Aorta (tissue), 5 donors: ENCODE measurements at regions not wholly inside any gene's neighbourhood (a gene's known extent, or its start where the extent isn't known, plus 50 kb on each side); places are given as distances from the start of the nearest gene placed in this dataset.

Source experiments
- ATAC-seq: fragments of 200-7000 bp; cut with Tn5 transposase; one replicate; pipeline ENCODE4 v1.9.1; 2022; ENCODE audit warnings: moderate library complexity; ENCODE audit not compliant: low FRiP score
- DNase-seq, 2 donors: peaks; one replicate each; pipeline ENCODE4 v3.0.0-alpha.2; 2020
- H3K27ac ChIP-seq, 2 donors: one replicate each; pipeline ENCODE4 v1.5.1; 2013; ENCODE audit warnings: low read length in 2 of 2, mild to moderate bottlenecking in 2 of 2, moderate library complexity in 2 of 2, control low read depth in 1 of 2, inconsistent platforms in 1 of 2, low read depth in 1 of 2
- H3K27me3 ChIP-seq, 2 donors: one replicate each; pipeline ENCODE4 v1.6.1; 2013; ENCODE audit warnings: control low read depth in 1 of 2, low read length in 1 of 2, mild to moderate bottlenecking in 1 of 2, moderate library complexity in 1 of 2; ENCODE audit not compliant: insufficient read depth in 2 of 2, control insufficient read depth in 1 of 2
- H3K36me3 ChIP-seq, 2 donors: one replicate each; pipeline ENCODE4 v1.6.1; 2013; ENCODE audit warnings: control low read depth in 1 of 2, low read length in 1 of 2, mild to moderate bottlenecking in 1 of 2; ENCODE audit not compliant: insufficient read depth in 2 of 2, control insufficient read depth in 1 of 2
- H3K4me1 ChIP-seq, 2 donors: one replicate each; pipeline ENCODE4 v1.6.1; 2013; ENCODE audit warnings: low read length in 2 of 2, control low read depth in 1 of 2, mild to moderate bottlenecking in 1 of 2, moderate library complexity in 1 of 2; ENCODE audit not compliant: insufficient read depth in 2 of 2, control insufficient read depth in 1 of 2
- H3K4me3 ChIP-seq, 2 donors: one replicate each; pipeline ENCODE4 v1.5.1; 2013; ENCODE audit warnings: low read length in 2 of 2, control low read depth in 1 of 2, mild to moderate bottlenecking in 1 of 2
- H3K9me3 ChIP-seq: one replicate; pipeline ENCODE4 v1.6.1; 2013; ENCODE audit warnings: mild to moderate bottlenecking, low read length; ENCODE audit not compliant: control insufficient read depth
- WGBS, 2 donors: extraction: QIAGEN DNeasy Blood & Tissue Kit; methylation state at CpG; one replicate each; pipeline ENCODE4 v1.1.7; 2013; 5-methylcytosine and 5-hydroxymethylcytosine counted together
- intact Hi-C, 2 donors: fragments of 100-400 bp; cut with DNase I; formaldehyde crosslinking; loops; one replicate each; pipeline versions ENCODE4 v1.14.2 to v1.15.0; 2022
- donor health status: healthy with polysubstance abuse.
- donor health status: Bipolar disorder and iron deficiency.
- donor health status: DM: no; HTN: no; CAD: no.
- donor health status: DM: no; HTN: no; CAD: no.
- donor health status: DM: yes; HTN: yes; CAD: no.

DNA sequence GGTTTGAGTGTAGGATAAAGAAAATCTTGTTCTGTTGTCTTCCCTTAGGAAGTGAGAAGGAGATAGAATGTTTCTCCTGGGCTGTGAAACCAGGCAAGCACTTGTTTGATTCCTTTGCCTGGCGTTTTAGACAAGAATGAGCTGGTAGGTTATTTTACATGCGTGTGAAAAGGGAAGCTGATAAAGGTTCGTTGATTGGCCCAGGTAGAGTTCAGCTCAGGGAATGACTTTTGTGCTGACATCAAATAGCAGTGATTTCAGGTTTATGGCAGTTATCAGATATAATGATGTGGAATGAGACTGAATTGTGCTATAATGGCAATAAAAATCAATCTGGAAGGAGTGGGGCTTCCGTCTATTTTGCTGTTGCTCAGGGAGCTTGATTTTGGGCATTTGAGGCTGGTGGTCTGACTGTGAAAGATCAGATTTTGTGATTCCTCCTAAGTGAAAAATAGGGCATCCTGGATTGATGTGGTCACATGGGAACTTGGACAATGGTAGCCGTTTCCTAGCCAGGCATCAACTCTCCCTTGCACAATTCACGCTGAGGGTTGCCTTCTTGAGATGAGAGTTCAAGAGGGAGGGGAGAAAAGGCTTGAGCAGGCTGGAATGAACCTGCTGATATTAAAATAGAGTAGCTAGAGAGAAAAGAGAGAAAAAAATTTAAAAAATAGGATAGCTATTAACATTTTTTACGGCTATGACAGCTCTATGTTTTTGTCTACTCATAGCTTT lies 388.9 kb downstream of the EDEM1 start:
- H3K4me1 ChIP-seq = no peaks in the 10 kb centered on the region
- WGBS, 2 donors = 70% methylated on average over 7 of the region's 7 CpGs
- intact Hi-C loops = no loop called here
- H3K9me3 ChIP-seq = peaks cover under 1% of the 10 kb centered on the region
- no peak for DNase-seq
- no peak overlapping the region for H3K4me3 ChIP-seq
- H3K27ac ChIP-seq = no peak overlapping the region
- no peaks in the 10 kb centered on the region for H3K36me3 ChIP-seq
- H3K27me3 ChIP-seq = no peaks in the 10 kb centered on the region
- no peak for ATAC-seq

DNA sequence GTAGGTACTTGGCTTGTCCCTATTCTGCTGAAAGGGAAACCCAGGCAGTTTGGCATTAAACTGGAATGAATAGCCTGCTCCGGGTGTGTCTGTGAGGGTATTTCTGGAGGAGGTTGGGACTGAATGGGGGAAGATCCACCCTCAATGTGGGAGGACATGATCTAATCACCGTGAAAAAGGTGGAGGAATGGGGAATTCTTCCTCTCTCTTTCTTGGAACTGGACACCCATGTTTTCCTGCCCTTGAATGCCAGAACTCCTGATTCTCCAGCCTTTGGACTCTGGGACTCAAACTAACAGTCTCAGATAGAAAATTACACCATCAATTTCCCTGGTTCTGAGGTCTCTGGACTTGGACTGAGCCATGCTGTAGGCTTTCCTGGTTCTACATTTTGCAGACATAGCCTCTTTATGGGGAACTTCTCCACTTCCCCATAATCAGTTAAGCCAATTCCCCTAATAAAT lies 391.7 kb downstream of the EDEM1 start:
- Histone ChIP-seq H3K27me3 (no peaks in the 10 kb centered on the region), H3K4me3 (no peak overlapping the region), H3K27ac (no peak overlapping the region), H3K4me1 (no peaks in the 10 kb centered on the region), H3K9me3 (peaks cover 3% of the 10 kb centered on the region), H3K36me3 (no peaks in the 10 kb centered on the region)
- DNase-seq = no peak
- no peak for ATAC-seq
- intact Hi-C loops = no loop called here
- 70 to 79% methylated on average over 2 of the region's 2 CpGs for WGBS, 2 donors

DNA sequence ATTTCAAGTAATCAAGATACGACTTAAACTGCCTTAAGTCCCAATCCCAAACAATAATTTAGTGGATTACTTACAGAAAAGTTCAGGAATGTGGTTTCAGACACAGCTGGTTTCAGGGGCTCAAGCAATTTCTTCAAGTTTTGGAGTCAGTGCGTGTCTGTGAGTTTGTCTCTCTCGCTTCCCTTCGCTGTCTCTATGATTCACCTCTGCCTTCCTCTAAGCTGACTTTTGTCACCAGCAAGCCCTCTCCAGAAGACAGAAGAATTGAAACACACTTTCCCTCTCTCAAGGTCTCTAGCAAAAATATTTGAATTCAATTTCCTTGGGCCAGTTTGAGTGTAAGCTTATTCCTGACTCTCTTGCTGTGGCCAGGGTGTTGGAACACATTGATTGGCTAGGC lies 392.4 kb downstream of the EDEM1 start:
- ATAC-seq = no peak
- 86 to 90% methylated on average over 4 of the region's 4 CpGs for WGBS, 2 donors

DNA sequence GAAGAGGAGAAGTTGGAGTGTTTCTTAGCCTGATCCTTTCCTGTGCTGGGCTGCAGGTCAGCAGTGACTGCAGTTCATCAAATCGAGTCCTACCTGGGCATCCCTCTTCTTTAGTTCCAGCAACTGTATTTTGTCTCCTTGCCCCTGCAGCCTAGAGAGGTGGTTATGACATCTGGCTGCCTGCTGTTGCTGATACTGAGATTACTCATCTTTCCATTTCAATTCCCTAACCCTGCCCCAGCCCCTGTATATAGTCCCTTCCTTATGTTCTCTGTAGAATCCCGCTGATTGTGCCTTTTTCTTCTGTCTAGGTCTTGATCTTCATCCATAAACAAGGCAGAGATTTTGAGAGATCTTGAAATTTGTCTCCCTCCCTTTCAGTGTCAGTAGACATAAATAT lies 393.3 kb downstream of the EDEM1 start:
- intact Hi-C loops = no loop called here
- Histone ChIP-seq H3K9me3 (peaks cover 4% of the 10 kb centered on the region), H3K27ac (no peak overlapping the region), H3K27me3 (no peaks in the 10 kb centered on the region), H3K36me3 (no peaks in the 10 kb centered on the region), H3K4me3 (no peak overlapping the region), H3K4me1 (no peaks in the 10 kb centered on the region)
- 68 to 81% methylated on average over 2 of the region's 2 CpGs for WGBS, 2 donors
- ATAC-seq = no peak
- no peak for DNase-seq

More for the DNA sequence above, 392.4 kb downstream of the EDEM1 start:
- H3K4me1 ChIP-seq = no peaks in the 10 kb centered on the region
- H3K27me3 ChIP-seq = no peaks in the 10 kb centered on the region
- no peak overlapping the region for H3K4me3 ChIP-seq
- intact Hi-C loops = no loop called here
- H3K27ac ChIP-seq = no peak overlapping the region
- H3K36me3 ChIP-seq = no peaks in the 10 kb centered on the region
- peaks cover 4% of the 10 kb centered on the region for H3K9me3 ChIP-seq
- no peak for DNase-seq

DNA sequence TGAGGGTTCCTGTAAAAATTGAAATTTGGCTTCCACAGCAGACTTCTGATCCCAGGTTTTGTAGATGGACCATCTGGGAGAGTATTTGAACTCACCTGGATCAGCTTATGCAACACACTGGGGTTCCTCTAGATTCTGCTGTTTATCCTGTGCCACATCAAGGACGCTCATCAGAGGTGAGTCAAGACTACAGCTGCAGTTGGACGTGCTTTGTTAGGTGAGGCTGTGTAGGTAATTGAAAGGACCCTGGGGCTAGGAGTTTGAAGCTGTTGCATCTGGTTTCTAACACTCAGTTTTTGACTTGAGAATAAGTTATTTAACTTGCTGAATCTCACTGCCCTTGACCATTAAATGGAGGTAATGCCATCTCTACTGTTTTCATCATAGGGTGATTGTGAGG lies 394.2 kb downstream of the EDEM1 start:
- Histone ChIP-seq H3K36me3 (no peaks in the 10 kb centered on the region), H3K9me3 (peaks cover 4% of the 10 kb centered on the region), H3K4me3 (no peak overlapping the region), H3K4me1 (no peaks in the 10 kb centered on the region), H3K27ac (no peak overlapping the region), H3K27me3 (no peaks in the 10 kb centered on the region)
- DNase-seq = no peak
- ATAC-seq = no peak
- 75 to 77% methylated on average over 2 of the region's 2 CpGs for WGBS, 2 donors
- intact Hi-C loops = no loop called here

DNA sequence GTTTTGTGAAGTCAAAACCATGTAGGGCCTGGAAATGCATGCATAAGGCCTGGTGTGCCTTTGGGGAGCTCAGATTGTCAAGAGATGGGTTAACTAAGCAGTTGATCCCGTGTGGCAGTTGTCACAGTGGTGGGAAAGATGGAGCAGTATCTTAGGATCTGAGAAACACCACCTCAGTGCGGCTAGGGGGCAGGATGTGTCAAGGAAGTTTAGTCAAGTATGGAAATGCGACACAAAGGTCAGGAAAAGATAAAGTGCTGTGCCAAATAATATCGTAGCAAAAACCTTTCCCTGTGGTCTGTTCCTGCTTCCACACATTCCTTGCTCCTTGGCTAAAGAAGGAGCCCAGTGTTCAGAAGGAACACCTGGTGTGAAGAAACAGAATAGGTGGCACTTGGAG lies 396.4 kb downstream of the EDEM1 start:
- Histone ChIP-seq H3K27me3 (no peaks in the 10 kb centered on the region), H3K36me3 (no peaks in the 10 kb centered on the region), H3K4me3 (no peak overlapping the region), H3K4me1 (no peaks in the 10 kb centered on the region), H3K9me3 (peaks cover 4% of the 10 kb centered on the region), H3K27ac (no peak overlapping the region)
- intact Hi-C loops = no loop called here
- ATAC-seq (no peak), DNase-seq (no peak)
- 20 to 27% methylated on average over 4 of the region's 4 CpGs for WGBS, 2 donors

DNA sequence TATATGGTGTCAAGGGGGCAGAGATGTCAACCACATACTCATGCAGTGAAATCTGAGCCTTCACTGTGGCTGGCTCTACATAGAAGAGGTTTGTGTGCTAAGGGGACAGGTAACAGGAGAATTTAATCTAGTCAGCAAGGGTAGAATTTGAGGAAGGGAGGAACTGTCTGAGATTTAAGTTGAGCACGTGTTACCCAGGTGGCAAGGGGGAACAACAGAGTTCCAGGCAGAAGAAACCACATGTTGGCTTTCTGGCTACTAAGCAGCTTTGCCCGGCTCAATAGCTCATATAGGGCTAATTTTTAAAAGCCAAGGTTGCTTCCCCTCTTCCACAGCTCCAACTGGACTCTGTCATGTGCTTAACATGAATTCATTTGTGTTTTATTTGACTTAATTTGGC lies 397.6 kb downstream of the EDEM1 start:
- 74 to 78% methylated on average over 2 of the region's 2 CpGs for WGBS, 2 donors
- intact Hi-C loops = no loop called here
- H3K9me3 ChIP-seq = peaks cover 4% of the 10 kb centered on the region
- no peaks in the 10 kb centered on the region for H3K36me3 ChIP-seq
- ATAC-seq (no peak), DNase-seq (no peak)
- H3K27me3 ChIP-seq = no peaks in the 10 kb centered on the region
- H3K4me3 ChIP-seq = no peak overlapping the region
- H3K27ac ChIP-seq = no peak overlapping the region
- H3K4me1 ChIP-seq = no peaks in the 10 kb centered on the region

DNA sequence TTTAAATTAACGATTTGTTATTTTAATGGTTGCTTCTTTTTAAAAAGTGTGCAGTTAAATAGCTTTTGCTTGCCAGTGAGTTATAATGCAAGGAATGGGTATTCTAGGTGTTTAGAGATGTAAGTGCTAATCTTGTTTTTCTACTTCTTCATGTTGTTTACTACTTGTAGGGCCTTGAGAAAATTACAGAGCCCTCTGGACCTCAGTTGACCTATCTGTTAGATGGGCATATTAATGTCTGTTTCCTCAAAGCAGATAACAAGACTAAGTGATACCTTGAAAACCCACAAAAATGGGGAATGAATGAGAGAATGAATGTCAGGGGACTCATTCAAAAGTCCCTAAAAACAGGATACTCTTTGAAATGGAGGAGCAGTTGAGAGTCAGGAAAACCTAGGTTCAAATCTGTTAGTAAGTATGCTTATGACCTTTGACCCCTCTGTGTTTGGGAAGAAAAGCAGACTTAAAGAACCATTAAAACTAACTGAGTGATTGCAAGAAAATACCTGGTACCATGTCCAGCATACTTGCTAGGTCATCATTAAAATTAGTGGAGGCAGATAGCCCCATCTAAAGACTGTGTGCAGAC lies 419.5 kb downstream of the EDEM1 start:
- Histone ChIP-seq H3K36me3 (no peaks in the 10 kb centered on the region), H3K4me3 (no peak overlapping the region), H3K9me3 (no peaks in the 10 kb centered on the region), H3K27ac (no peak overlapping the region), H3K27me3 (no peaks in the 10 kb centered on the region), H3K4me1 (no peaks in the 10 kb centered on the region)
- WGBS, 2 donors = 66 to 78% methylated on average over 1 of the region's 1 CpG
- intact Hi-C loops = no loop called here
- ATAC-seq = no peak
- DNase-seq = no peak

DNA sequence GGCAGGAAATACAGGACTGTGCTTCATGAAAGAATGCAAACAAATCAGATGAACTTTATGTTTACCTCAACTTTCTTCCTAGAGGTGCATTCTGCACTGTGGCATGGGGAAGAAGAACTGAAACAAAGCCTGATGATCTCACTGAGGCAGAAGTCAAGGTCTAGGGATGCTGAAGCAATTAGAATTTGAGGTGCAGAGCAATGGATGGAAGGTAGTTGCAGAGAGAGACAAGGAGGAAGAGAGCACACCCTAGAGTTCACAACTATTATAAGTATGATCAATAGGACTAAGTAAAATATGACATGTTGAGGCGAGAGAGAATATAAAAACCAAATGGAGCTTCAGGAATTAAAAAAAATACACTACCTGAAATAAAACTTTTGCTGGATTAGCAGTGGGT lies 420.1 kb downstream of the EDEM1 start:
- Histone ChIP-seq H3K36me3 (no peaks in the 10 kb centered on the region), H3K9me3 (no peaks in the 10 kb centered on the region), H3K27ac (no peak overlapping the region), H3K4me3 (no peak overlapping the region), H3K4me1 (no peaks in the 10 kb centered on the region), H3K27me3 (no peaks in the 10 kb centered on the region)
- ATAC-seq = no peak
- intact Hi-C loops = no loop called here
- DNase-seq = no peak
- 42 to 64% methylated on average over 1 of the region's 1 CpG for WGBS, 2 donors
